ENCODE measurements at regions not wholly inside any gene's neighbourhood (a gene's known extent, or its start where the extent isn't known, plus 50 kb on each side); places are given as distances from the start of the nearest gene placed in this dataset.

- RAD21 ChIA-PET (ENCODE audit: low non-redundant PET in 1 of 2, low total read pairs in 2 of 2, uncharacterized antibody in 2 of 2, unreplicated experiment in 2 of 2), result no interaction called here
- DNase-seq (ENCODE audit: low read depth, low spot score) (no peak), ATAC-seq (no peak)
- H4K20me1 ChIP-seq (ENCODE audit: insufficient read depth), result no peaks in the 10 kb centered on the region
- H3K9me2 ChIP-seq (ENCODE audit: insufficient read depth), result no peaks in the 10 kb centered on the region
- H3K9ac ChIP-seq (ENCODE audit: low read length), result no peak overlapping the region
- H3K27ac ChIP-seq (ENCODE audit: low read depth, low read length), result no peak overlapping the region
- TF ChIP-seq ZFX (IDR thresholded peaks at IDR 0.05), result no peak
- no peak for TF ChIP-seq ZNF274 (IDR thresholded peaks at IDR 0.05; ENCODE audit: low read depth, low read length)
- TF ChIP-seq RAD21 (IDR thresholded peaks at IDR 0.05; ENCODE audit: low read depth), result no peak
- TF ChIP-seq POLR2A (IDR thresholded peaks at IDR 0.05; ENCODE audit: borderline replicate concordance, extremely low read depth, insufficient read depth, insufficient read length), result no peak
- POLR2A ChIA-PET, result no interaction called here
- H2AFZ ChIP-seq (ENCODE audit: low read depth, low read length, poor library complexity, severe bottlenecking), result no peak overlapping the region
- no TSS peak for BruUV-seq (replicated peaks)
- intact Hi-C loops (cut with micrococcal nuclease), result no loop called here
- H3K27me3 ChIP-seq (ENCODE audit: insufficient read depth, low read length), result peaks cover 26% of the 10 kb centered on the region
- no peaks in the 10 kb centered on the region for H3K4me1 ChIP-seq (ENCODE audit: control insufficient read depth in 1 of 2, insufficient read depth in 2 of 2, low read length in 2 of 2)
- no peaks in the 10 kb centered on the region for H3K36me3 ChIP-seq (ENCODE audit: control insufficient read depth in 1 of 2, insufficient read depth in 2 of 2, low read length in 2 of 2)
- CTCF ChIA-PET, result no interaction called here
- no peak overlapping the region for H3K4me2 ChIP-seq (ENCODE audit: low read length)
- no peak overlapping the region for H3K4me3 ChIP-seq (replicated peaks in 1 of 2; ENCODE audit: low read depth in 1 of 2, low read length in 2 of 2)
- H3K79me2 ChIP-seq (ENCODE audit: insufficient read depth, low read length), result no peaks in the 10 kb centered on the region
- H3K9me3 ChIP-seq (ENCODE audit: control insufficient read depth in 1 of 2, insufficient read depth in 1 of 2, low read depth in 1 of 2, low read length in 2 of 2), result no peaks in the 10 kb centered on the region
Observed at GRCh38 chr2:7725850-7726242, 808.6 kb downstream of the RNF144A start.

GRCh38 chr2:7726989-7727388, 809.8 kb downstream of the RNF144A start:
- Histone ChIP-seq H4K20me1 (ENCODE audit: insufficient read depth) (no peaks in the 10 kb centered on the region), H3K79me2 (ENCODE audit: insufficient read depth, low read length) (no peaks in the 10 kb centered on the region), H3K4me3 (replicated peaks in 1 of 2; ENCODE audit: low read depth in 1 of 2, low read length in 2 of 2) (no peak overlapping the region), H3K9me3 (ENCODE audit: control insufficient read depth in 1 of 2, insufficient read depth in 1 of 2, low read depth in 1 of 2, low read length in 2 of 2) (no peaks in the 10 kb centered on the region), H3K9me2 (ENCODE audit: insufficient read depth) (no peaks in the 10 kb centered on the region), H2AFZ (ENCODE audit: low read depth, low read length, poor library complexity, severe bottlenecking) (no peak overlapping the region), H3K9ac (ENCODE audit: low read length) (no peak overlapping the region), H3K4me1 (ENCODE audit: control insufficient read depth in 1 of 2, insufficient read depth in 2 of 2, low read length in 2 of 2) (no peaks in the 10 kb centered on the region), H3K27ac (ENCODE audit: low read depth, low read length) (no peak overlapping the region), H3K4me2 (ENCODE audit: low read length) (no peak overlapping the region), H3K36me3 (ENCODE audit: control insufficient read depth in 1 of 2, insufficient read depth in 2 of 2, low read length in 2 of 2) (no peaks in the 10 kb centered on the region), H3K27me3 (ENCODE audit: insufficient read depth, low read length) (peaks cover 26% of the 10 kb centered on the region)
- no TSS peak for BruUV-seq (replicated peaks)
- ChIA-PET RAD21 (ENCODE audit: low non-redundant PET in 1 of 2, low total read pairs in 2 of 2, uncharacterized antibody in 2 of 2, unreplicated experiment in 2 of 2) (no interaction called here), POLR2A (no interaction called here), CTCF (no interaction called here)
- no peak for TF ChIP-seq ATF3 (IDR thresholded peaks at IDR 0.05)
- TF ChIP-seq EZH2phosphoT487 (IDR thresholded peaks at IDR 0.05; ENCODE audit: borderline replicate concordance), result no peak
- TF ChIP-seq RAD21 (IDR thresholded peaks at IDR 0.05; ENCODE audit: low read depth), result no peak
- no peak for TF ChIP-seq MAX (IDR thresholded peaks at IDR 0.05)
- TF ChIP-seq POLR2AphosphoS5 (IDR thresholded peaks at IDR 0.05; ENCODE audit: low read depth, low read length), result no peak
- no peak for TF ChIP-seq POLR2A (IDR thresholded peaks at IDR 0.05; ENCODE audit: borderline replicate concordance, extremely low read depth, insufficient read depth, insufficient read length)
- TF ChIP-seq SRF (IDR thresholded peaks at IDR 0.05; ENCODE audit: low read depth), result no peak
- TF ChIP-seq ELF1 (IDR thresholded peaks at IDR 0.05; ENCODE audit: borderline replicate concordance, low read depth), result no peak
- TF ChIP-seq EZH2 (IDR thresholded peaks at IDR 0.05), result no peak
- no peak for TF ChIP-seq YY1 (IDR thresholded peaks at IDR 0.05; ENCODE audit: extremely low read depth, insufficient replicate concordance, low read depth, low read length)
- no peak for TF ChIP-seq SP1 (IDR thresholded peaks at IDR 0.05; ENCODE audit: low read depth)
- no peak for TF ChIP-seq REST (IDR thresholded peaks at IDR 0.05; ENCODE audit: low read depth)
- TF ChIP-seq ZFX (IDR thresholded peaks at IDR 0.05), result no peak
- no peak for TF ChIP-seq JUND (IDR thresholded peaks at IDR 0.05)
- no peak for TF ChIP-seq CBX3 (IDR thresholded peaks at IDR 0.05; ENCODE audit: low read depth)
- no peak for TF ChIP-seq TCF7L2 (IDR thresholded peaks at IDR 0.05; ENCODE audit: borderline replicate concordance, extremely low read depth, insufficient read depth, insufficient read length)
- no peak for TF ChIP-seq ZNF274 (IDR thresholded peaks at IDR 0.05; ENCODE audit: low read depth, low read length)
- ATAC-seq (no peak), DNase-seq (ENCODE audit: low read depth, low spot score) (no peak)
- intact Hi-C loops (cut with micrococcal nuclease), result no loop called here
